Osteoblast (primary cell): ENCODE measurements at regions not wholly inside any gene's neighbourhood (a gene's known extent, or its start where the extent isn't known, plus 50 kb on each side); places are given as distances from the start of the nearest gene placed in this dataset.

Source experiments
- DNase-seq: peaks from one replicate; pipeline ENCODE4 v3.0.0; 2011; ENCODE audit warnings: low spot score, mixed read lengths; ENCODE audit not compliant: insufficient read length; ENCODE audit errors: missing footprints
- H2AFZ ChIP-seq: 2 replicates; pipeline ENCODE4 v1.6.0; 2011; ENCODE audit warnings: mild to moderate bottlenecking, low read length
- H3K27ac ChIP-seq: 2 replicates; pipeline ENCODE4 v1.5.1; 2011; ENCODE audit warnings: mild to moderate bottlenecking, low read depth, low read length, moderate library complexity
- H3K27me3 ChIP-seq: 2 replicates; pipeline ENCODE4 v1.6.0; 2012; ENCODE audit warnings: mild to moderate bottlenecking, control low read depth, inconsistent platforms, low read length, moderate library complexity; ENCODE audit not compliant: insufficient read depth
- H3K36me3 ChIP-seq: 2 replicates; pipeline ENCODE4 v1.5.1; 2011; ENCODE audit warnings: mild to moderate bottlenecking, low read length, control low read depth, moderate library complexity; ENCODE audit not compliant: insufficient read depth
- H3K4me1 ChIP-seq: 2 replicates; pipeline ENCODE4 v1.5.1; 2011; ENCODE audit warnings: mild to moderate bottlenecking, low read length, control low read depth, moderate library complexity; ENCODE audit not compliant: insufficient read depth
- H3K4me2 ChIP-seq: 2 replicates; pipeline ENCODE4 v1.6.0; 2011; ENCODE audit warnings: mild to moderate bottlenecking, low read length; ENCODE audit not compliant: insufficient read depth
- H3K4me3 ChIP-seq: fragments of 200-600 bp; sonication (generic); 3 replicates; pipeline ENCODE4 v1.5.1; 2012; ENCODE audit warnings: mild to moderate bottlenecking, low read length, inconsistent platforms; ENCODE audit not compliant: insufficient read depth
- H3K79me2 ChIP-seq: 2 replicates; pipeline ENCODE4 v1.6.0; 2012; ENCODE audit warnings: mild to moderate bottlenecking, low read length, control low read depth, inconsistent platforms; ENCODE audit not compliant: insufficient read depth
- H3K9me3 ChIP-seq: 2 replicates; pipeline ENCODE4 v1.5.1; 2011; ENCODE audit warnings: low read depth, low read length, control low read depth
- H4K20me1 ChIP-seq: 2 replicates; pipeline ENCODE4 v1.6.0; 2012; ENCODE audit warnings: mild to moderate bottlenecking, low read length, control low read depth; ENCODE audit not compliant: insufficient read depth
- TF ChIP-seq, protein P1 (sequence below): IDR thresholded peaks from 2 replicates; pipeline ENCODE4 v1.5.1; 2011; ENCODE audit warnings: mild to moderate bottlenecking, low read depth, low read length, moderate library complexity; ENCODE audit errors: extremely low read depth

DNA sequence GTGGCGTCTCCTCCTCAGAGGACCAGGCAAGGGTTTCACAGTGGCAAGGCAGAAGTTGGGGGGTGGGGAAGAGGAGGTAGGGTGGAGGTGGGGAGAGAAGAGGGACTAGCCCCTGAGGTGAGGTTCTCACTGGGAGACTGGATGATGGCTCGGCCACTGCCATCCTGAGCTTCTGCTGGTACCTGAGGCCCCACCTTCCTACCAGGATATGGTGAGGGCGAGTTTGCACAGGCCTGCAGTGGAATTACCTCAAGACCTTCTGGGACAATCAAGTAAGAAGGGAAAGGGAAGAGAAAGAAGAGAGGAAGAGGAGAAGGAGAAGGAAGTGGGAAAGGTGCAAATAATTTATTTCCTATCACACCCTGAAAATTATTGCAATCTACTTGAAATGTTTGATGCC lies 111.8 kb upstream of the GDF10 start:
- no peak overlapping the region for H3K27ac ChIP-seq
- H4K20me1 ChIP-seq: no peaks in the 10 kb centered on the region
- peaks cover 9% of the 10 kb centered on the region for H3K27me3 ChIP-seq
- no peak overlapping the region for H3K4me2 ChIP-seq
- TF ChIP-seq, protein P1, sequence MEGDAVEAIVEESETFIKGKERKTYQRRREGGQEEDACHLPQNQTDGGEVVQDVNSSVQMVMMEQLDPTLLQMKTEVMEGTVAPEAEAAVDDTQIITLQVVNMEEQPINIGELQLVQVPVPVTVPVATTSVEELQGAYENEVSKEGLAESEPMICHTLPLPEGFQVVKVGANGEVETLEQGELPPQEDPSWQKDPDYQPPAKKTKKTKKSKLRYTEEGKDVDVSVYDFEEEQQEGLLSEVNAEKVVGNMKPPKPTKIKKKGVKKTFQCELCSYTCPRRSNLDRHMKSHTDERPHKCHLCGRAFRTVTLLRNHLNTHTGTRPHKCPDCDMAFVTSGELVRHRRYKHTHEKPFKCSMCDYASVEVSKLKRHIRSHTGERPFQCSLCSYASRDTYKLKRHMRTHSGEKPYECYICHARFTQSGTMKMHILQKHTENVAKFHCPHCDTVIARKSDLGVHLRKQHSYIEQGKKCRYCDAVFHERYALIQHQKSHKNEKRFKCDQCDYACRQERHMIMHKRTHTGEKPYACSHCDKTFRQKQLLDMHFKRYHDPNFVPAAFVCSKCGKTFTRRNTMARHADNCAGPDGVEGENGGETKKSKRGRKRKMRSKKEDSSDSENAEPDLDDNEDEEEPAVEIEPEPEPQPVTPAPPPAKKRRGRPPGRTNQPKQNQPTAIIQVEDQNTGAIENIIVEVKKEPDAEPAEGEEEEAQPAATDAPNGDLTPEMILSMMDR: no peak
- no peak for DNase-seq
- H3K9me3 ChIP-seq: no peaks in the 10 kb centered on the region
- no peaks in the 10 kb centered on the region for H3K4me1 ChIP-seq
- H3K79me2 ChIP-seq: no peaks in the 10 kb centered on the region
- no peaks in the 10 kb centered on the region for H3K36me3 ChIP-seq
- no peak overlapping the region for H3K4me3 ChIP-seq
- no peak overlapping the region for H2AFZ ChIP-seq

DNA sequence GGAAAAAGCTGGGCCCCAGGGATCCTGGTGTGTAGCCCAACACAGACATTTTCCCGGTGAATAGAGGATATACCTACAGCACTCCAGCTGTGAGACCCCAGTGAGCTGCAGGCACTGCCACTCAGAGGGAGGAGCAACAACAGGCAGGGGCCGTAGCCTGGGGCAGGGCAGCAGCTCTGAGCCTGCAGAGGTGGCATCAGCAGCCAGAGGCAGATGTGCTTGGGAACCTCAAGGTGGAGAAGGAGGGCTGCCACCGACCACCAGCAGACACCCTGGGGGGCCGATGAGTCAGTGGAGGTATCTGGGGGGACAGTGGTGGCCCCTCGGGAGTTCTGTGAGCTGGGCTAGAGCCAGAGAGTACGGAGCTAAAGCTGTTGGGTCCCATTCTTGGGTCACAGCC lies 110.2 kb upstream of the GDF10 start:
- H3K36me3 ChIP-seq: no peaks in the 10 kb centered on the region
- H3K4me3 ChIP-seq: no peak overlapping the region
- no peaks in the 10 kb centered on the region for H3K79me2 ChIP-seq
- peaks cover 9% of the 10 kb centered on the region for H3K27me3 ChIP-seq
- H2AFZ ChIP-seq: no peak overlapping the region
- H3K4me2 ChIP-seq: no peak overlapping the region
- DNase-seq: no peak
- no peaks in the 10 kb centered on the region for H4K20me1 ChIP-seq
- H3K4me1 ChIP-seq: no peaks in the 10 kb centered on the region
- no peak overlapping the region for H3K27ac ChIP-seq
- TF ChIP-seq, protein P1: no peak
- no peaks in the 10 kb centered on the region for H3K9me3 ChIP-seq

DNA sequence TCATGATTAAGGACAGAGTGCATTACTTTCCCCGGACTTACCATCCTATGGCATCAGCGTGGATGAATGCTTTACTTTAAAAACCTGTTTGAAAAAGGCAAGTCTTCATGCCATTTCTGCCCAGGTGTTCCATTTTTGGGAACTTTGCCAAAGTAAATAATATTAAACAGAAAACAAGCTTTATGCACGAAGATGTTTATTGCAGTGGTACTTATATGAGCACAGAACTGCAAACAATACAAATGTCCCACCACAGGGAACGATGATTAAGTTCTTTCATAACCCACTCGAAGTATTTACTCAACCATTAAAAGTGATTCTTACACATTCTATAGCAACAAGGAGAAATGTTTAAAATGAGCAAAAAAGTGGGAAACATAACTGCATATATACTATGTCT lies 109.7 kb upstream of the GDF10 start:
- Histone ChIP-seq H2AFZ (no peak overlapping the region), H3K79me2 (no peaks in the 10 kb centered on the region), H3K9me3 (no peaks in the 10 kb centered on the region), H3K4me2 (no peak overlapping the region), H3K27me3 (peaks cover 13% of the 10 kb centered on the region), H3K4me1 (no peaks in the 10 kb centered on the region), H3K27ac (no peak overlapping the region), H3K36me3 (no peaks in the 10 kb centered on the region), H3K4me3 (no peak overlapping the region), H4K20me1 (no peaks in the 10 kb centered on the region)
- DNase-seq: no peak
- TF ChIP-seq, protein P1: no peak

DNA sequence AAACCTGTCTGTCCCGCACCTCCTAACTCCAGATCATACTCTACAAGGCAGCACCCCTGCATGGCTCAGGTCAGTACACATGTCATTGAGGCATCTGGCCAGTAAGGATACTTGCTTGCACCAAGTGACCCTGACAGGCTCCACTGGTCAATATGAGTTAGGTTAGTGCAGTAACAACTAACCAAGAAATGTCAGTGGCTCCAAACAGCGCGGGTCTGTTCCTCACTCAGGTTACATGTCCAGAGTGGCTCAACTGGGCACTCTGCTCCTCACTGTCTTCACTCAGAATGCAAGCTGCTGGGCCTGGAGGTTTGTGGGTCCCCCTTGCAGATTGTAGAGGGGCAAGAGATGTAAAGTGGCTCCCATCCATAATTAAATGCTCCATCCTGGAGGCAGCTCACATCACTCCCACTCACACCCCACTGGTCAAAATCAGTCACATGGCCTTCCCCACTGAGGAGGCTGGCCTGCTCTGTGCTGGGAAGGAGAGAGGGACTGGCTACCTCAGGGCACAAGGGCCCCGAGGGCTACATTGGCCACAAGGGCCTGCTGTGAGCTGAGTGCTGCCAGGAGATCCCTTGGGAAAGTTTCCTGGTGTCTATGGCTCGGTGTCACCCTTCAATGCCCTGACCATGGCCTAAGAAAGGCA lies 109.1 kb upstream of the GDF10 start:
- Histone ChIP-seq H3K79me2 (no peaks in the 10 kb centered on the region), H3K9me3 (no peaks in the 10 kb centered on the region), H2AFZ (no peak overlapping the region), H3K4me3 (no peak overlapping the region), H3K27ac (no peak overlapping the region), H3K4me1 (no peaks in the 10 kb centered on the region), H3K4me2 (no peak overlapping the region), H3K36me3 (no peaks in the 10 kb centered on the region), H3K27me3 (peaks cover 14% of the 10 kb centered on the region), H4K20me1 (no peaks in the 10 kb centered on the region)
- TF ChIP-seq, protein P1: no peak
- DNase-seq: no peak
